K562 (cell line): ENCODE measurements at regions not wholly inside any gene's neighbourhood (a gene's known extent, or its start where the extent isn't known, plus 50 kb on each side); places are given as distances from the start of the nearest gene placed in this dataset.
A peak's percentile ranks its signal among the peaks of the same experiment; 100 is the strongest.

Experiments used
- ATAC-seq: fragments of 200-7000 bp; cut with Tn5 transposase; 3 replicates; pipeline ENCODE4 v1.9.1; 2020; ENCODE audit warnings: moderate library complexity
- BruUV-seq: library from RNA; stranded (reverse); fragments of 400-500 nt; replicated peaks from 2 replicates; lab custom pipeline; 2021; lab: Mats Ljungman, UMichigan
- CTCF ChIA-PET: fragments of 300-600 bp; formaldehyde crosslinking; extraction: SDS; loops from one replicate; lab custom pipeline; 2021; ENCODE audit warnings: low intra/inter-chr PET ratio; lab: Yijun Ruan, JAX
- POLR2A ChIA-PET: fragments of 300-600, 350-650 bp; sonication (Branson Sonifier 250); formaldehyde crosslinking; extraction: SDS; loops from one replicate; lab custom pipeline; 2021; ENCODE audit warnings: antibody characterized with exemption, inconsistent platforms; lab: Yijun Ruan, JAX
- DNase-seq, 4 experiments: peaks; one replicate each; pipeline versions ENCODE4 v3.0.0 to v3.0.0-alpha.2; 2011 to 2018; ENCODE audit warnings: low spot score in 3 of 4, mixed read lengths in 3 of 4; ENCODE audit errors: extremely low read depth in 1 of 4
- FAIRE-seq: peaks from 2 replicates; lab custom pipeline; 2011; peaks lifted over from hg19 to GRCh38; lab: Jason Lieb, UNC
- H2AFZ ChIP-seq: 2 replicates; pipeline ENCODE4 v1.6.0; 2011; ENCODE audit warnings: low read depth, low read length, control low read depth, inconsistent platforms
- H3K27ac ChIP-seq: fragments of 200-600 bp; 3 replicates; pipeline ENCODE4 v1.8.0; 2011; ENCODE audit warnings: low read depth, mild to moderate bottlenecking, control low read depth, inconsistent platforms, low read length, moderate library complexity, mixed read lengths; ENCODE audit errors: extremely low read depth
- H3K27me3 ChIP-seq, 2 experiments: fragments of 300-600 bp in 1 of 2; 2 replicates in 1 of 2; 3 replicates in 1 of 2; pipeline versions ENCODE4 v1.6.0 to v1.8.0; 2011; ENCODE audit warnings: inconsistent platforms in 2 of 2, low read length in 2 of 2, mild to moderate bottlenecking in 1 of 2, mixed read lengths in 1 of 2, moderate library complexity in 1 of 2; ENCODE audit not compliant: control insufficient read depth in 2 of 2, insufficient read depth in 2 of 2
- H3K36me3 ChIP-seq: fragments of 300-600 bp; 3 replicates; pipeline ENCODE4 v1.8.0; 2011; ENCODE audit warnings: mild to moderate bottlenecking, low read length, inconsistent platforms; ENCODE audit not compliant: control insufficient read depth, insufficient read depth
- H3K4me1 ChIP-seq, 2 experiments: fragments of 200-600 bp in 1 of 2; replicated peaks in 1 of 2; 2 replicates in 1 of 2; 3 replicates in 1 of 2; pipeline versions ENCODE4 v1.5.1 to v1.8.0; 2011; ENCODE audit warnings: inconsistent platforms in 2 of 2, low read length in 2 of 2, mild to moderate bottlenecking in 1 of 2, mixed read lengths in 1 of 2, moderate library complexity in 1 of 2; ENCODE audit not compliant: control insufficient read depth in 2 of 2, insufficient read depth in 2 of 2
- H3K4me2 ChIP-seq: 2 replicates; pipeline ENCODE4 v1.6.1; 2011; ENCODE audit warnings: low read length, control low read depth, inconsistent platforms, mixed read lengths; ENCODE audit not compliant: insufficient read depth
- H3K4me3 ChIP-seq: fragments of 200-600 bp; sonication (generic), shearing (Covaris generic); 2 replicates; pipeline ENCODE4 v1.5.1; 2016; ENCODE audit warnings: control low read depth, inconsistent platforms
- H3K79me2 ChIP-seq: fragments of 200-600 bp; 3 replicates; pipeline ENCODE4 v1.8.0; 2011; ENCODE audit warnings: low read length, inconsistent platforms; ENCODE audit not compliant: control insufficient read depth, insufficient read depth
- H3K9ac ChIP-seq, 2 experiments: 2 replicates each; pipeline versions ENCODE4 v1.6.0 to v1.6.1; 2011; ENCODE audit warnings: low read depth in 2 of 2, low read length in 2 of 2, control low read depth in 1 of 2, inconsistent platforms in 1 of 2, mild to moderate bottlenecking in 1 of 2, mixed read lengths in 1 of 2; ENCODE audit not compliant: insufficient read depth in 1 of 2
- H3K9me1 ChIP-seq: one replicate; pipeline ENCODE4 v1.6.0; 2011; ENCODE audit warnings: inconsistent platforms, mild to moderate bottlenecking, low read length, moderate library complexity; ENCODE audit not compliant: control insufficient read depth, insufficient read depth
- H3K9me3 ChIP-seq: replicated peaks from 2 replicates; pipeline ENCODE4 v1.5.1; 2011; ENCODE audit warnings: low read depth, low read length, inconsistent platforms; ENCODE audit not compliant: control insufficient read depth, insufficient read depth
- H4K20me1 ChIP-seq: replicated peaks from 2 replicates; pipeline ENCODE4 v1.6.1; 2011; ENCODE audit warnings: low read length, inconsistent platforms, mixed read lengths; ENCODE audit not compliant: control insufficient read depth, insufficient read depth
- CEBPB ChIP-seq: fragments of 450-650 bp; IDR thresholded peaks from 2 replicates; pipeline ENCODE4 v1.6.1; 2016; ENCODE audit warnings: missing genetic modification characterization, missing compliant biosample characterization
- GABPB2 ChIP-seq: fragments of 250-450 bp; sonication (Bioruptor Pico); conservative IDR thresholded peaks from 2 replicates; pipeline ENCODE4 v1.5.1; 2021; ENCODE audit warnings: mild to moderate bottlenecking
- HNRNPK ChIP-seq: fragments of 200-400 bp; formaldehyde crosslinking; IDR thresholded peaks from one replicate; pipeline ENCODE4 v1.6.1; 2018; ENCODE audit warnings: mild to moderate bottlenecking, low read depth, low read length; ENCODE audit not compliant: poor library complexity, severe bottlenecking
- NBN ChIP-seq: fragments of 450-650 bp; IDR thresholded peaks from 2 replicates; pipeline ENCODE4 v1.6.1; 2016; ENCODE audit warnings: low read depth, mild to moderate bottlenecking
- PCBP2 ChIP-seq: fragments of 200-400 bp; formaldehyde crosslinking; IDR thresholded peaks from 2 replicates; pipeline ENCODE4 v1.6.1; 2018; ENCODE audit warnings: low read length, low read depth, mild to moderate bottlenecking, moderate library complexity; ENCODE audit not compliant: poor library complexity, severe bottlenecking
- RAD21 ChIP-seq, 2 experiments: fragments of 250-450 bp in 1 of 2; fragments of 450-650 bp in 1 of 2; sonication (Bioruptor Pico) in 1 of 2; formaldehyde crosslinking in 1 of 2; IDR thresholded peaks in 1 of 2; conservative IDR thresholded peaks in 1 of 2; 2 replicates each; pipeline versions ENCODE4 v1.4.0 to v1.8.0; 2020 to 2022; ENCODE audit warnings: mild to moderate bottlenecking in 2 of 2, moderate library complexity in 1 of 2
- RBM14 ChIP-seq: fragments of 200-400 bp; formaldehyde crosslinking; IDR thresholded peaks from 2 replicates; pipeline ENCODE4 v1.6.1; 2018; ENCODE audit warnings: low read depth, mild to moderate bottlenecking, low read length, moderate library complexity, borderline replicate concordance; ENCODE audit not compliant: insufficient read depth
- ZNF3 ChIP-seq: fragments of 250-450 bp; sonication (Bioruptor Pico); IDR thresholded peaks from 2 replicates; pipeline ENCODE4 v1.5.0; 2021; ENCODE audit warnings: mild to moderate bottlenecking, moderate library complexity
- ZNF407 ChIP-seq: fragments of 450-650 bp; IDR thresholded peaks from 2 replicates; pipeline ENCODE4 v1.6.1; 2016; ENCODE audit warnings: low read depth
- ZNF696 ChIP-seq: fragments of 250-450 bp; sonication (Bioruptor Pico); conservative IDR thresholded peaks from 2 replicates; pipeline ENCODE4 v1.4.0; 2020; ENCODE audit warnings: mild to moderate bottlenecking, moderate library complexity
- WGBS: fragments of 100-300 bp; shearing (Covaris generic); methylation state at CpG from one replicate; pipeline ENCODE4 v1.1.6; 2016; ENCODE audit warnings: low coverage, mixed read lengths; ENCODE audit not compliant: insufficient coverage; ENCODE audit errors: missing lambda C conversion rate; 5-methylcytosine and 5-hydroxymethylcytosine counted together
- in situ Hi-C: fragments of 300-500 bp; cut with MboI; formaldehyde crosslinking; loops from 4 replicates; pipeline ENCODE4 v1.15.0; 2018; ENCODE audit warnings: inconsistent platforms, mixed read lengths
- intact Hi-C: fragments of 100-400 bp; cut with micrococcal nuclease; formaldehyde crosslinking; loops from 2 replicates; pipeline ENCODE4 v1.14.2; 2022
- TF ChIP-seq, protein P1 (sequence below): fragments of 250-450 bp; sonication (Bioruptor Pico); IDR thresholded peaks from 2 replicates; pipeline ENCODE4 v1.5.1; 2021; ENCODE audit warnings: mild to moderate bottlenecking
- TF ChIP-seq, protein P2 (sequence below): IDR thresholded peaks from 2 replicates; pipeline ENCODE4 v1.6.1; 2011; ENCODE audit not compliant: insufficient read length; ENCODE audit errors: extremely low read depth

GRCh38 chr2:6228251-6228650 is 536.1 kb downstream of the SOX11 start:
- ATAC-seq = no peak
- H3K9ac ChIP-seq = no peak overlapping the region
- no peak for DNase-seq
- no peaks in the 10 kb centered on the region for H3K27me3 ChIP-seq
- no peaks in the 10 kb centered on the region for H3K36me3 ChIP-seq
- 0% methylated on average over 2 of the region's 2 CpGs for WGBS
- no peak overlapping the region for H2AFZ ChIP-seq
- no TSS peak for BruUV-seq
- TF ChIP-seq PCBP2 (peak; percentile 68), CEBPB (tag) (no peak), GABPB2 (no peak), RAD21 (CRISPR knock-in tag; conservative IDR thresholded peaks at IDR 0.05 in 1 of 2, IDR thresholded peaks at IDR 0.05 in 1 of 2) (no peak), HNRNPK (peak; percentile 91), ZNF3 (no peak), ZNF696 (CRISPR knock-in tag) (no peak), RBM14 (no peak), ZNF407 (no peak), NBN (no peak)
- TF ChIP-seq, protein P1, sequence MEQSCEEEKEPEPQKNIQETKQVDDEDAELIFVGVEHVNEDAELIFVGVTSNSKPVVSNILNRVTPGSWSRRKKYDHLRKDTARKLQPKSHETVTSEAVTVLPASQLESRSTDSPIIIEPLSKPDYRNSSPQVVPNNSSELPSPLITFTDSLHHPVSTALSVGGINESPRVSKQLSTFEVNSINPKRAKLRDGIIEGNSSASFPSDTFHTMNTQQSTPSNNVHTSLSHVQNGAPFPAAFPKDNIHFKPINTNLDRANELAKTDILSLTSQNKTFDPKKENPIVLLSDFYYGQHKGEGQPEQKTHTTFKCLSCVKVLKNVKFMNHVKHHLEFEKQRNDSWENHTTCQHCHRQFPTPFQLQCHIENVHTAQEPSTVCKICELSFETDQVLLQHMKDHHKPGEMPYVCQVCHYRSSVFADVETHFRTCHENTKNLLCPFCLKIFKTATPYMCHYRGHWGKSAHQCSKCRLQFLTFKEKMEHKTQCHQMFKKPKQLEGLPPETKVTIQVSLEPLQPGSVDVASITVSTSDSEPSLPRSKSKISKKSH = no peak
- TF ChIP-seq, protein P2, sequence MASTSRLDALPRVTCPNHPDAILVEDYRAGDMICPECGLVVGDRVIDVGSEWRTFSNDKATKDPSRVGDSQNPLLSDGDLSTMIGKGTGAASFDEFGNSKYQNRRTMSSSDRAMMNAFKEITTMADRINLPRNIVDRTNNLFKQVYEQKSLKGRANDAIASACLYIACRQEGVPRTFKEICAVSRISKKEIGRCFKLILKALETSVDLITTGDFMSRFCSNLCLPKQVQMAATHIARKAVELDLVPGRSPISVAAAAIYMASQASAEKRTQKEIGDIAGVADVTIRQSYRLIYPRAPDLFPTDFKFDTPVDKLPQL = no peak
- intact Hi-C loops (no loop called here), in situ Hi-C loops (no loop called here)
- no peaks in the 10 kb centered on the region for H3K9me1 ChIP-seq
- ChIA-PET CTCF (no interaction called here), POLR2A (no interaction called here)
- H3K9me3 ChIP-seq = no peaks in the 10 kb centered on the region
- H3K4me1 ChIP-seq = no peaks in the 10 kb centered on the region
- no peak for FAIRE-seq
- no peak overlapping the region for H3K4me3 ChIP-seq
- no peak overlapping the region for H3K4me2 ChIP-seq
- no peak overlapping the region for H3K27ac ChIP-seq
- no peaks in the 10 kb centered on the region for H4K20me1 ChIP-seq
- H3K79me2 ChIP-seq = no peaks in the 10 kb centered on the region
